K562 (cell line): ENCODE measurements at regions not wholly inside any gene's neighbourhood (a gene's known extent, or its start where the extent isn't known, plus 50 kb on each side); places are given as distances from the start of the nearest gene placed in this dataset.

ENCODE experiments used
- MCM3 ChIP-seq: fragments of 450-650 bp; IDR thresholded peaks from 2 replicates; pipeline ENCODE4 v1.6.1; 2016
- PRMT5 ChIP-seq: sonication (generic); formaldehyde crosslinking; IDR thresholded peaks from 2 replicates; pipeline ENCODE4 v1.5.0; 2020; ENCODE audit warnings: missing genetic modification reagents
- ZNF184 ChIP-seq: sonication (generic); formaldehyde crosslinking; IDR thresholded peaks from 2 replicates; pipeline ENCODE4 v1.5.0; 2020; ENCODE audit warnings: missing genetic modification reagents
- TF ChIP-seq, protein P1 (sequence below): fragments of 450-650 bp; IDR thresholded peaks from 2 replicates; pipeline ENCODE4 v1.6.1; 2016; ENCODE audit warnings: mild to moderate bottlenecking, moderate library complexity

- TF ChIP-seq, protein P1, sequence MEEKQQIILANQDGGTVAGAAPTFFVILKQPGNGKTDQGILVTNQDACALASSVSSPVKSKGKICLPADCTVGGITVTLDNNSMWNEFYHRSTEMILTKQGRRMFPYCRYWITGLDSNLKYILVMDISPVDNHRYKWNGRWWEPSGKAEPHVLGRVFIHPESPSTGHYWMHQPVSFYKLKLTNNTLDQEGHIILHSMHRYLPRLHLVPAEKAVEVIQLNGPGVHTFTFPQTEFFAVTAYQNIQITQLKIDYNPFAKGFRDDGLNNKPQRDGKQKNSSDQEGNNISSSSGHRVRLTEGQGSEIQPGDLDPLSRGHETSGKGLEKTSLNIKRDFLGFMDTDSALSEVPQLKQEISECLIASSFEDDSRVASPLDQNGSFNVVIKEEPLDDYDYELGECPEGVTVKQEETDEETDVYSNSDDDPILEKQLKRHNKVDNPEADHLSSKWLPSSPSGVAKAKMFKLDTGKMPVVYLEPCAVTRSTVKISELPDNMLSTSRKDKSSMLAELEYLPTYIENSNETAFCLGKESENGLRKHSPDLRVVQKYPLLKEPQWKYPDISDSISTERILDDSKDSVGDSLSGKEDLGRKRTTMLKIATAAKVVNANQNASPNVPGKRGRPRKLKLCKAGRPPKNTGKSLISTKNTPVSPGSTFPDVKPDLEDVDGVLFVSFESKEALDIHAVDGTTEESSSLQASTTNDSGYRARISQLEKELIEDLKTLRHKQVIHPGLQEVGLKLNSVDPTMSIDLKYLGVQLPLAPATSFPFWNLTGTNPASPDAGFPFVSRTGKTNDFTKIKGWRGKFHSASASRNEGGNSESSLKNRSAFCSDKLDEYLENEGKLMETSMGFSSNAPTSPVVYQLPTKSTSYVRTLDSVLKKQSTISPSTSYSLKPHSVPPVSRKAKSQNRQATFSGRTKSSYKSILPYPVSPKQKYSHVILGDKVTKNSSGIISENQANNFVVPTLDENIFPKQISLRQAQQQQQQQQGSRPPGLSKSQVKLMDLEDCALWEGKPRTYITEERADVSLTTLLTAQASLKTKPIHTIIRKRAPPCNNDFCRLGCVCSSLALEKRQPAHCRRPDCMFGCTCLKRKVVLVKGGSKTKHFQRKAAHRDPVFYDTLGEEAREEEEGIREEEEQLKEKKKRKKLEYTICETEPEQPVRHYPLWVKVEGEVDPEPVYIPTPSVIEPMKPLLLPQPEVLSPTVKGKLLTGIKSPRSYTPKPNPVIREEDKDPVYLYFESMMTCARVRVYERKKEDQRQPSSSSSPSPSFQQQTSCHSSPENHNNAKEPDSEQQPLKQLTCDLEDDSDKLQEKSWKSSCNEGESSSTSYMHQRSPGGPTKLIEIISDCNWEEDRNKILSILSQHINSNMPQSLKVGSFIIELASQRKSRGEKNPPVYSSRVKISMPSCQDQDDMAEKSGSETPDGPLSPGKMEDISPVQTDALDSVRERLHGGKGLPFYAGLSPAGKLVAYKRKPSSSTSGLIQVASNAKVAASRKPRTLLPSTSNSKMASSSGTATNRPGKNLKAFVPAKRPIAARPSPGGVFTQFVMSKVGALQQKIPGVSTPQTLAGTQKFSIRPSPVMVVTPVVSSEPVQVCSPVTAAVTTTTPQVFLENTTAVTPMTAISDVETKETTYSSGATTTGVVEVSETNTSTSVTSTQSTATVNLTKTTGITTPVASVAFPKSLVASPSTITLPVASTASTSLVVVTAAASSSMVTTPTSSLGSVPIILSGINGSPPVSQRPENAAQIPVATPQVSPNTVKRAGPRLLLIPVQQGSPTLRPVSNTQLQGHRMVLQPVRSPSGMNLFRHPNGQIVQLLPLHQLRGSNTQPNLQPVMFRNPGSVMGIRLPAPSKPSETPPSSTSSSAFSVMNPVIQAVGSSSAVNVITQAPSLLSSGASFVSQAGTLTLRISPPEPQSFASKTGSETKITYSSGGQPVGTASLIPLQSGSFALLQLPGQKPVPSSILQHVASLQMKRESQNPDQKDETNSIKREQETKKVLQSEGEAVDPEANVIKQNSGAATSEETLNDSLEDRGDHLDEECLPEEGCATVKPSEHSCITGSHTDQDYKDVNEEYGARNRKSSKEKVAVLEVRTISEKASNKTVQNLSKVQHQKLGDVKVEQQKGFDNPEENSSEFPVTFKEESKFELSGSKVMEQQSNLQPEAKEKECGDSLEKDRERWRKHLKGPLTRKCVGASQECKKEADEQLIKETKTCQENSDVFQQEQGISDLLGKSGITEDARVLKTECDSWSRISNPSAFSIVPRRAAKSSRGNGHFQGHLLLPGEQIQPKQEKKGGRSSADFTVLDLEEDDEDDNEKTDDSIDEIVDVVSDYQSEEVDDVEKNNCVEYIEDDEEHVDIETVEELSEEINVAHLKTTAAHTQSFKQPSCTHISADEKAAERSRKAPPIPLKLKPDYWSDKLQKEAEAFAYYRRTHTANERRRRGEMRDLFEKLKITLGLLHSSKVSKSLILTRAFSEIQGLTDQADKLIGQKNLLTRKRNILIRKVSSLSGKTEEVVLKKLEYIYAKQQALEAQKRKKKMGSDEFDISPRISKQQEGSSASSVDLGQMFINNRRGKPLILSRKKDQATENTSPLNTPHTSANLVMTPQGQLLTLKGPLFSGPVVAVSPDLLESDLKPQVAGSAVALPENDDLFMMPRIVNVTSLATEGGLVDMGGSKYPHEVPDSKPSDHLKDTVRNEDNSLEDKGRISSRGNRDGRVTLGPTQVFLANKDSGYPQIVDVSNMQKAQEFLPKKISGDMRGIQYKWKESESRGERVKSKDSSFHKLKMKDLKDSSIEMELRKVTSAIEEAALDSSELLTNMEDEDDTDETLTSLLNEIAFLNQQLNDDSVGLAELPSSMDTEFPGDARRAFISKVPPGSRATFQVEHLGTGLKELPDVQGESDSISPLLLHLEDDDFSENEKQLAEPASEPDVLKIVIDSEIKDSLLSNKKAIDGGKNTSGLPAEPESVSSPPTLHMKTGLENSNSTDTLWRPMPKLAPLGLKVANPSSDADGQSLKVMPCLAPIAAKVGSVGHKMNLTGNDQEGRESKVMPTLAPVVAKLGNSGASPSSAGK, result no peak
- TF ChIP-seq MCM3, result no peak
- no peak for TF ChIP-seq PRMT5 (CRISPR knock-in tag)
- no peak for TF ChIP-seq ZNF184 (CRISPR knock-in tag)
Observed at GRCh38 chr5:98604301-98604700, 169.2 kb upstream of the RGMB start (continued).
